Suprapubic skin (tissue), 3 donors: ENCODE measurements at regions not wholly inside any gene's neighbourhood (a gene's known extent, or its start where the extent isn't known, plus 50 kb on each side); places are given as distances from the start of the nearest gene placed in this dataset.

Source experiments
- CTCF ChIP-seq, 2 donors: fragments of 200-600 bp in 1 of 2; fragments of 450-650 bp in 1 of 2; sonication (generic) in 1 of 2; IDR thresholded peaks; one replicate each; pipeline ENCODE4 v1.5.1; 2016 to 2019; ENCODE audit warnings: antibody characterized with exemption in 2 of 2, mild to moderate bottlenecking in 1 of 2, moderate library complexity in 1 of 2
- POLR2A ChIP-seq, 2 donors: fragments of 450-650 bp; IDR thresholded peaks; one replicate each; pipeline ENCODE4 v1.6.1; 2017; ENCODE audit warnings: antibody characterized with exemption in 2 of 2, mild to moderate bottlenecking in 2 of 2, moderate library complexity in 2 of 2

DNA sequence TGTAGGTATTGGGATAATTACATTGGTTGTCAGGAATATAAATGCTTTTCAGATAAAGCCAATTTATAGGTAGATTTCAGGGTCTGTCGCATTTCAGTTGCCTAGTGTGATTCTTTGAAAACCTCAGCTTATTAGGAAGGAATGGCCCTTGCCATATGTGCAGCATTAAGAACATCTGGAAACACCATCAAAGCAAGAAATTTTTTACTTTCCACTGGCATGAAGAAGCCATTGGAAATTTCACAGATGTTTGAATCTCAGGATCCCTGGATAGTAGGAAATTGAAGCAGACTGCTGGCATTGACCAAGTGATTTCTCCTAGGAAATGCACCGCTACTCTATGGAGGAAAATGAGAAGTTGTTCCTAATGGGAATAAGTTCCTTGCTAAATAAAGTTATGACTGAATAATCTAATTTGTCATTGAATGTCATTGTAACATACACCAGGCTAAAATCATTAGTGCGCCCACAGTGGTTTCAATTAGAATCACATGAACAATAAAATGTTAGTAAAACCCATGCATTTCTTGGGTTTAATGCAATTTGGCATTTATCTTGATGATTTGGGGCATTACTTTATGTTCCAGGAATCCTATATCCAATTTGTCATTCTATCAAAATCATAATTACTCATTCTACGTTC lies 950.1 kb downstream of the EPHA7 start:
- no peak for TF ChIP-seq CTCF (IDR thresholded peaks at IDR 0.05)
- no peak for TF ChIP-seq POLR2A (IDR thresholded peaks at IDR 0.05)
